Stimulated activated CD4-positive, alpha-beta T cell treated with anti-CD3 and anti-CD28 coated beads, Interleukin-4, amount 100 ng/mL, for 24 hours (primary cell): ENCODE measurements at regions not wholly inside any gene's neighbourhood (a gene's known extent, or its start where the extent isn't known, plus 50 kb on each side); places are given as distances from the start of the nearest gene placed in this dataset.
A peak's percentile ranks its signal among the peaks of the same experiment; 100 is the strongest.
"Not testable (repeated sequence)": the region's sequence is repeated elsewhere in the genome, so short reads cannot be mapped to it uniquely, and the experiment has no call there.

ENCODE experiments used
- DNase-seq: peaks from one replicate; pipeline ENCODE4 v3.0.0-alpha.2; 2020

DNA sequence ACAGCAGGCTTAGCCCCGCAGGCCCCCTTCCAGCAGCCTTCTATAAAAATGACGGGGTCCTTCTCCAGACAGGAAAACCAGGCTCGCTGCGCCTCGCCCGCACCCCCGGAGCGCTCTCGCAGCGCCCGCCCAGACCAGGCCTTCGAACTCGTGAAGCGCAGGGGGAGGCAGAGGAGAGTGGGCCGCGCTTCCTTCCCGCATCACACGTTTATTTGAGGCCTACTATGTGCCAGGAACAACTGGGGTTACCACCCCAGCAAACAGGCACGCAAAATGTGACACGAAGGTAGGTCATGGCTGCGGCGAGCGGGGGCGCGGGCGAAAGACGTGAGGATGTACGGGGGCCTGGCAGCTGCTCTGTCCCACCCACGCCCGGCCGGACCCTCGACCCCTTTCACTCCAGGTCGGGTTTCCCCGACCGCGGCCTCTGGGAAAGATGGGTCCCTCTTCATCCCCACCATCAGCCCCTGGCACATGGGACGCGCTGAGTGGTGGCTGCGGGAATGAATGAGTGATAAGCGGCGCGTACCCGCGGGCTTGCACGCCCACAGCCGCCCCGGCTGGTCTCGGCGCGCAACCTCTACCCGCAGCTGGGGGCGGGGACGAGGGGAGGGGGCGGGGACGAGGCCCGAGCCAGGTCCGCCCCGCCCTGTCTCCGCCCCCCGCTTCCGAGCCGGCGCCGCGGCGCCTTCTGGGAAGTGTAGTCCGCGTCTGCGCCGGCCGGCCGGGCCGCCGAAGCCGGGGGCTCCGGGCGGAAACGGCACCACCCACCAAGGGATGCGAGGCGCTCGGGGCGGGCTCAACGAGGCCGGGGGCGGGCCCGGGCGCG, 59.1 kb downstream of the ZNF467 start:
- DNase-seq: peak; percentile 94

- DNase-seq: no peak
Measured at GRCh38 chr7:149713731-149714068, 59.7 kb downstream of the ZNF467 start.

DNA sequence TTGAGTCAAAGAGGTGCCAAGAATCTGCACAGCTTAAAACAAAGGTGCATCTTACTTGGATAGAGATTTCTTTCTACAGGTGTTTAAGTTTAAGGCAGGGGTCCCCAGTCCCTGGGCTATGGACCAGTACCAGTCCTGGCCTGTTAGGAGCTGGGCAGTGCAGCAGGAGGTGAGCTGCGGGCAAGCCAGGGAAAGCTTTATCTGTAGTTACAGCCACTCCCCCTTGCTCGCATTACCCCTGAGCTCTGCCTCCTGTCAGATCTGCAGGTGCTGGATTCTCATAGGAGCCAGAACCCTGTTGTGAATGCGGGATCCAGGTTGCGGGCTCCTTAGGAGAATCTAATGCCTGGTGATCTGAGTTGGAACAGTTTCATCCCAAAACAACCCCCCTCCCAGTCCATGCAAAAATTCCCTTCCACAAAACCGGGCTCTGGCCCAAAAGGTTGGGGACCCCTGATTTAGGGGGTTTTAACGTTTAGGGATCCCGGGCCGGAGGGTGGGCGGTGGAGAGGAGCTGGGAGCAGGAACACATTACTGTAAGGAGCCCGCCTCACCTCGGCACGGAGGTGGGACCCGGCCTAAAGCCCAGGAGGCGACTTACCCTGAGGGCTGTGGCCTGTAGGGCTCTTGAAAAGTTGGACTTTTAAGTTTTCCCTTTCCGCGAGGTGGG, 60.2 kb downstream of the ZNF467 start:
- no peak for DNase-seq

GRCh38 chr7:149708026-149708425, 65.4 kb downstream of the ZNF467 start:
- no peak for DNase-seq

DNA sequence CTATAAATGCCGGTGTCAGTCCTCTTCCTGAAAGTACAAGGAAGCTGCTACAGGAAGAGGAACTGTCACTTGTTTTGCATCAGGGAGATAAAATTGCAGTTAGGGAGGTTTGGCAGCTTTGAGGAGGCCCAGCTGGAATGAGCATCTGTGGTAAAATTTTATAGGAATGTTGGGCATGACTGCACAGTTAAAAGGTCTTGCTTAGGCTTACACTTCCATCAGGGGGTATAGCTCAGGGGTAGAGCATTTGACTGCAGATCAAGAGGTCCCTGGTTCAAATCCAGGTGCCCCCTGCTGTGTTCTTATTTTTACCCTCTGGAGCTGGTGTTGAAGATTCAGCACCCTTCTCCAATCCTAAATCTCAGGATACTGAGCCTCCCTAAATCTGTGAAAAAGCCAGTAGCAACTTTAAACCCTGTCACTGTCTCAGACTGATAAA, 65.9 kb downstream of the ZNF467 start:
- DNase-seq: no peak

DNA sequence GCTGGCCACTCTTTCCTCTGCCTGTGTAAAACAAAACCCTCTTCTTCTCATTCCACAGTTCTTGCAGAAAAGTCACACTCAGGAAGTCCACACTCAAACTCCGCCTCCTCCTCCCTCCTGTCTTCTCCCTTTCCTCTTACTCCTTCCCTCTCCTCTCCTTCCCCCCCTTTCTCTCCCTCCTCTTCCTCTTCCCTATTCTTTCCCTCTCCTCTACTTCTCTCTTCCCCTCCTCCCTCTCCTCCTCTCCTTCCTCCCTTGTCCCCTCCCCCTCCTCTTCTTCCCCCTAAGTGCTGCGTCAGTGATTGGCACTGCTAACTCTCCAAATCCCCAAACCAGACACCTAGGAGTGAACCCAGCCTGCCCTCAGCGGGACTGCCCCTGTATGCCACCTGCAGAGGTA, 67.0 kb downstream of the ZNF467 start:
- no peak for DNase-seq

- no peak for DNase-seq
Measured at GRCh38 chr7:149704507-149704906, 68.9 kb downstream of the ZNF467 start.

DNA sequence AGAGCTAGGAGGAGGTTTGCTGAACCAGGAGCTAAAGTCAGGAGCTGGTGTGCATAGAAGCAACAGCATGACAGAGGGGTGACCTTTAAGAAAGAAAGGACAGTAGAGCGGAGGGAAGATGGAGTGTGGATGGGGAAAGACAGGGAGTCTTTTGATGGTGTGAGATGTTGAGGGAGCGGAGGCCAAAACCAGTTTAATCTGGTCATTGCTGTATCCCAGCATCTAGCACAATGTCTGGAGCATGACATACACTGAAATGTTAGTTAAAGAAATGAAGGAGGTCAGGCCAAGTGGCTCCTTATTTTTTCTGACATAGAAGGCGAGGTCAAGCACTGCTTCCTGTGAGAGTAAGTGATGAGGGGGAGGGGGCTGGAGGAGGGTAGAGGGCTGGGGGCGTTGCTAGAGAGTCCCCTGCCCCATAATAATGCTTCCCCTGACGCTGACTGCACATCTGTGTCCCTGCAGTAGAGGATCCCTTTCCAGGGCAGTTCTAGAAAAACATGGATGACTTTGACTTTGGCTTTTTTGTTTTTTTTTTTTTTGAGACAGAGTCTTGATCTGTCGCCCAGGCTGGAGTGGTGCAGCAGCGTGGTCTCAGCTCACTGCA, 70.2 kb downstream of the ZNF467 start:
- no peak for DNase-seq

- DNase-seq: no peak
Measured at GRCh38 chr7:149701495-149702240, 71.7 kb downstream of the ZNF467 start.

DNA sequence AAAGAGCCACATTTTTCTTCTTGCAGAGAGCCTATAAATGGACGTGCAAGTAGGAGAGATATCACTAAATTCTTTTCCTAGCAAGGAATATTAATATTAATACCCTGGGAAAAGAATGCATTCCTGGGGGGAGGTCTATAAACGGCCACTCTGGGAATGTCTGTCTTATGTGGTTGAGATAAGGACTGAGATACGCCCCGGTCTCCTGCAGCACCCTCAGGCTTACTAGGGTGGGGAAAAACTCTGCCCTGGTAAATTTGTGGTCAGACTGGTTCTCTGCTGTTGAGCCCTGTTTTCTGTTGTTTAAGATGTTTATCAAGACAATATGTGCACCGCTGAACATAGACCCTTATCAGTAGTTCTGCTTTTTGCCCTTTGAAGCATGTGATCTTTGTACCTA, 75.6 kb downstream of the ZNF467 start:
- DNase-seq: not testable (repeated sequence)

- DNase-seq: no peak
Measured at GRCh38 chr7:149696280-149696679, 77.1 kb downstream of the ZNF467 start.

DNA sequence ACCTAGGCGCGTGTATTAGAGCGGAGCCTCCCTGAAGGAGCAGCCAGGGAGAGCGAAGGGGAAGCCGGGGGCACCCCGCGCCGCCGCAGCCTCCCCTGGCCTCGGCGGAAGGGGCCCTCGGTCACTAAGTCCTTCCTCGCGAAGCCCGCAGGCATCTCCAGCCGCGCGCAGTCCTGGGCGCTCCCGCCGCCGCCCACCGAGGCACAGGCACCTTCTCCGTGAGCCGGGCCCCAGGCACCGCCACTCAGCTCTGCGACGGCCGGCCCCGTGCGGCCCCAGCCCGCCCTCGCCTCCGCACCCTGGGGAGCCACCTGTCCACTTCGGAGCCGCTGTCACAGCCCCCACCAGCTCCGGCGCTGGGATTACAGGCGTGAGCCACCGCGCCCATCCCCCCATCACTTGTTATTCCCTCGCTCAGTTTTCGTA, 80.8 kb downstream of the ZNF467 start:
- DNase-seq: no peak

GRCh38 chr7:149692056-149692455, 81.3 kb downstream of the ZNF467 start:
- no peak for DNase-seq

DNA sequence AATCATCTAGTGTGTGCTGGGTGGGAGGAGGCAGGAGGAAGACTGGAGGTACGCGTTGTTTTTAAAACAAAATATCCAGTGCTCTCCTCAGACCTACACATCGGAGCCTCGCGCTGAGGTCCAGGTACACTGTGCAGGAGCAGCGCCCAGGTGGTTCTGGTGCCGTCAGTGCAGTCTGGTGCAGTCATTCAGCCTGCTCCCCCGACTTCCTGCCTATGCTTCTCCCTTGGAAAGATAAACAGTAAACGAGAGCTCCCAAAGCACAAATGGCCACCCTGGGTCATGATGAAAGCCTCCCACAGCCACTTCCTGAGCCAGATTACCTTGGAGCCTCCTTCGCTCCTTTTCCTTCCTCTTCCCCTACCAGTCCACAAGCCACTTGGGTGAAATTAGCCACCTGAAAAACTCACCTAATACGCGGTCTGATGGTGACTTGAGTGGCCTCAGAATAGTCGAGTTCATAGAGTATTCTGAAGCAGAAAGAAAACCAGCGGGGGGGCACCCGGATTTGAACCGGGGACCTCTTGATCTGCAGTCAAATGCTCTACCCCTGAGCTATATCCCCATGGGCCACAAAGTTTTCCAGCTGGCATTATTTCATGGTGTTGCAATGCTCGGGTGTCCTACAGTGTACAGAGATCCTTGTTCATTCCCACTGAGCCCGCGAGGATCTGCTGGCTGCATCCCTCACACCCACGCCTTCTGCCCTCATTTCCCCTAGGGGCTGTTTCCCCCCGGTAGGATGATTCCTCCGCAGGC, 82.5 kb downstream of the ZNF467 start:
- no peak for DNase-seq

- no peak for DNase-seq
Measured at GRCh38 chr7:149689291-149689721, 84.1 kb downstream of the ZNF467 start.

- no peak for DNase-seq
Measured at GRCh38 chr7:149688836-149689235, 84.6 kb downstream of the ZNF467 start.

GRCh38 chr7:149687820-149688219, 85.6 kb downstream of the ZNF467 start:
- DNase-seq: not testable (repeated sequence)

DNA sequence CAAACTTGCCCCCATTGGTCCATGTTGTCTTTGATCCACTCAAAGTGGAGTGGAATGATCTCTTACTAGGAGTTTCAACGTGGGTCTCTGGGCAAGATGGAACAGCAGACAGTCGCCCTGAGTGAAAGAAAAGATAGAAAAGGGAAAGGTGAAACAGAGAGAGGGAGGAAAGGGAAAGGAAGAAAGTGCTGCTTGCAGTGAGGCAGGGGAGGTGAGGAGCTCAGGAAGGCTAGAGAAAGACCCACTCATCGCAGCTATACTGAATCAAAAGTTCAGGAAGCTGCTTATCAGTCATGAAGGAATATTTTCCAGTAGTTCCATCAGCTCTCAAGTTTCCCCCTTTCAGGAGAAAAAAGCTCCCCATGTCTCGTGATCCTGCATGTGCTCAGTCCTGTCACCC, 86.9 kb downstream of the ZNF467 start:
- no peak for DNase-seq

DNA sequence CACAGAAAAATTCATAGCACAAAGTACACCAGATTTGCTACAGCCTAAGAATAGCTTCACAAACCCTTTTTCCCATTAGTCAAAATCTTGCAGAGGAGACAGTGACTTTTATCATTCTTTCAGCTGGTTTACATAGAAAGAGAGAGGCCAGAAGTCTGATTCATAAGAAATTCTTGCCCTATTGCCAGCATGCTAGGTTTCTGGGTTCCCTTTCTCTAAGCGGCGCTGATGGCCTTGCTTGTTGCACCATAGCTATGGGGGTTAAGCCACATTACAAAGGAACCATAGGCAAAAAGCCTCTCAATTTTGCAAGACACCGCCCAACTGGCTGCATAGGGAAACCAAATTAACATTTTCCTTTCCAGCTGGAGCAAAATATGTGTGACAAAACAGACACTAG, 87.4 kb downstream of the ZNF467 start:
- no peak for DNase-seq

DNA sequence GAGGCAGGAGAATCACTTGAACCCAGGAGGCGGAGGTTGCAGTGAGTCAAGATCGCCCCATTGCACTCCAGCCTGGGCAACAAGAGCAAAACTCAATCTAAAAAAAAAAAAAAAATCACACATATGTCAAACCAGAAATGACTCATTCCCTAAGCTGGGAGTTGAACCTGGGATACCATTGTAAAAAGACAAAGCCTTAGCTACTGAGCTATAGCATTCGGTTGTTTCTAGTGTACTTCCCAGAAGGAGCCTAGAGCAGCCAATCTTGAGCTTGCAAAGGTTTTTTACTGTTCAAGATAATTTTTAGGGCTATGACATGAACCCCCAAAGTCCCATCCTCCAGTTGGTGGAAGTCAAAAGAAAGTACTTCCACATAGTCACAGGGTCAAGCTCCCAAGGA, 87.9 kb downstream of the ZNF467 start:
- DNase-seq: no peak

- no peak for DNase-seq
Measured at GRCh38 chr7:149683898-149684297, 89.5 kb downstream of the ZNF467 start.

DNA sequence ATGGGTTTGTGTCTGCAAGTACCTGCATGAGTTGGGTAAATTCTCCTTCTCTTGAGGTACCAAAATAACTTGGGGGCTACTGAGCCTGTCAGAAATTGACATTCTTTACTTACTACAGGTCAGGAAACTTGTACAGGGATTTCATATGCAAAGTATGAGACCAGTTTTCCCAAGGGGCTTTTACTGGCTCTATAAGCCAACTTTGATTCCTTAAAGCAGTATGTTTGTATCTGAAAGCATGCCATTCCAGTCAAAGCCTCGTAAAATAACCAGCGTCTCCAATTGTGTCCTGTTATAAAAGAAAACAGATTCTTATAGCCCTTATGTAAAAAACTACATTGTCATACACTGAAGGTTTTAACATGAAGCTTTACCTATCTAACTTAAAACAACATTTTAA, 90.2 kb downstream of the ZNF467 start:
- DNase-seq: no peak

DNA sequence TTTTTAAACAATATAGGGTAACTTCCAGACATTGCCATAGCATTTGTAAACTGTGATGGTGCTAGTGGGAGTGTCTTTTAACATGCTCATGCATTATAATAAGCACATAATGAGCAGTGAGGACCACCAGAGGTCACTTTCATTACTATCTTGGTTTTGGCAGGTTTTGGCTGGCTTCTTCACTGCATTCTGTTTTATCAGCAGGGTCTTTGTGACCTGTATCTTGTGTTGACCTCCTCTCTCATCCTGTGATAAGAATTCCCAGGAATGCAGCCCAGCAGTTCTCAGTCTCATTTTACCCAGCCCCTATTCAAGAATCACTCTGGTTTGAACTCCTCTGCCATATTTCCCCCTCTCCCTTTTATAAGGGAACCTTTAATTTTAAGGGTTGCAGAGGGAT, 91.3 kb downstream of the ZNF467 start:
- DNase-seq: no peak
